Liver (tissue), 8 donors: ENCODE measurements at regions not wholly inside any gene's neighbourhood (a gene's known extent, or its start where the extent isn't known, plus 50 kb on each side); places are given as distances from the start of the nearest gene placed in this dataset.

ENCODE experiments used
- DNase-seq: peaks from one replicate; pipeline ENCODE4 v3.0.0-alpha.2; 2017; ENCODE audit warnings: low spot score
- H3K27ac ChIP-seq, 2 donors: one replicate each; pipeline ENCODE4 v1.7.0; 2013; ENCODE audit warnings: inconsistent platforms in 2 of 2, low read length in 2 of 2, control low read depth in 1 of 2, low read depth in 1 of 2, mild to moderate bottlenecking in 1 of 2
- H3K27me3 ChIP-seq, 4 donors: one replicate each; pipeline versions ENCODE4 v1.6.1 to v1.7.0; 2013; ENCODE audit warnings: low read length in 3 of 4, inconsistent platforms in 1 of 4, mild to moderate bottlenecking in 1 of 4, moderate library complexity in 1 of 4; ENCODE audit not compliant: control insufficient read depth in 4 of 4, insufficient read depth in 4 of 4
- H3K36me3 ChIP-seq, 4 donors: one replicate each; pipeline versions ENCODE4 v1.6.1 to v1.7.0; 2013; ENCODE audit warnings: low read length in 3 of 4, mild to moderate bottlenecking in 3 of 4, low read depth in 1 of 4, moderate library complexity in 1 of 4; ENCODE audit not compliant: control insufficient read depth in 4 of 4, insufficient read depth in 3 of 4
- H3K4me1 ChIP-seq, 4 donors: one replicate each; pipeline versions ENCODE4 v1.6.1 to v1.7.0; 2013; ENCODE audit warnings: low read length in 3 of 4, mild to moderate bottlenecking in 3 of 4, moderate library complexity in 1 of 4; ENCODE audit not compliant: control insufficient read depth in 4 of 4, insufficient read depth in 4 of 4
- H3K4me3 ChIP-seq, 3 donors: one replicate each; pipeline versions ENCODE4 v1.6.1 to v1.7.0; 2013; ENCODE audit warnings: low read length in 3 of 3, control low read depth in 1 of 3, low read depth in 1 of 3, mild to moderate bottlenecking in 1 of 3
- H3K9ac ChIP-seq, 2 donors: one replicate each; pipeline ENCODE4 v1.7.0; 2013; ENCODE audit warnings: low read length in 2 of 2, mild to moderate bottlenecking in 2 of 2, moderate library complexity in 2 of 2, control low read depth in 1 of 2, low read depth in 1 of 2
- H3K9me3 ChIP-seq, 4 donors: one replicate each; pipeline versions ENCODE4 v1.6.1 to v1.7.0; 2013; ENCODE audit warnings: low read length in 3 of 4; ENCODE audit not compliant: control insufficient read depth in 4 of 4
- ATF3 ChIP-seq: IDR thresholded peaks from 2 replicates; pipeline ENCODE4 v1.6.1; 2016; ENCODE audit warnings: antibody characterized with exemption
- FOXA2 ChIP-seq: IDR thresholded peaks from 2 replicates; pipeline ENCODE4 v1.6.1; 2016; ENCODE audit warnings: antibody characterized with exemption
- GABPA ChIP-seq, 2 donors: IDR thresholded peaks in 1 of 2; conservative IDR thresholded peaks in 1 of 2; 2 replicates each; pipeline ENCODE4 v1.6.1; 2016; ENCODE audit warnings: antibody characterized with exemption in 2 of 2, mild to moderate bottlenecking in 1 of 2, moderate library complexity in 1 of 2
- HNF4G ChIP-seq: IDR thresholded peaks from 2 replicates; pipeline ENCODE4 v1.6.1; 2016; ENCODE audit warnings: antibody characterized with exemption
- JUND ChIP-seq, 2 donors: IDR thresholded peaks; 2 replicates each; pipeline ENCODE4 v1.6.1; 2016; ENCODE audit warnings: antibody characterized with exemption in 2 of 2
- NR2F2 ChIP-seq: IDR thresholded peaks from 2 replicates; pipeline ENCODE4 v1.6.1; 2016; ENCODE audit warnings: antibody characterized with exemption
- RAD21 ChIP-seq, 2 donors: IDR thresholded peaks; 2 replicates each; pipeline ENCODE4 v1.6.1; 2016; ENCODE audit warnings: antibody characterized with exemption in 2 of 2, mild to moderate bottlenecking in 2 of 2
- RXRA ChIP-seq, 2 donors: IDR thresholded peaks; 2 replicates each; pipeline ENCODE4 v1.6.1; 2017 to 2018; ENCODE audit warnings: antibody characterized with exemption in 2 of 2, mild to moderate bottlenecking in 1 of 2
- SP1 ChIP-seq: IDR thresholded peaks from 2 replicates; pipeline ENCODE4 v1.6.1; 2018; ENCODE audit warnings: antibody characterized with exemption, mild to moderate bottlenecking
- YY1 ChIP-seq: IDR thresholded peaks from 2 replicates; pipeline ENCODE4 v1.6.1; 2016; ENCODE audit warnings: antibody characterized with exemption, mild to moderate bottlenecking
- ZBTB33 ChIP-seq: IDR thresholded peaks from 2 replicates; pipeline ENCODE4 v1.6.1; 2016; ENCODE audit warnings: antibody characterized with exemption
- WGBS: extraction: QIAGEN DNeasy Blood & Tissue Kit; methylation state at CpG from one replicate; pipeline ENCODE4 v1.1.7; 2013; 5-methylcytosine and 5-hydroxymethylcytosine counted together
- TF ChIP-seq, protein P1 (sequence below): fragments of 150-350 bp; IDR thresholded peaks from 2 replicates; pipeline ENCODE4 v1.5.1; 2017; ENCODE audit warnings: improper control_type of control experiment, low read depth, low read length; ENCODE audit not compliant: missing input control
- donor health status: healthy.
- donor health status: healthy.
- donor health status: healthy.
- donor health status: healthy.
- donor health status: healthy.

DNA sequence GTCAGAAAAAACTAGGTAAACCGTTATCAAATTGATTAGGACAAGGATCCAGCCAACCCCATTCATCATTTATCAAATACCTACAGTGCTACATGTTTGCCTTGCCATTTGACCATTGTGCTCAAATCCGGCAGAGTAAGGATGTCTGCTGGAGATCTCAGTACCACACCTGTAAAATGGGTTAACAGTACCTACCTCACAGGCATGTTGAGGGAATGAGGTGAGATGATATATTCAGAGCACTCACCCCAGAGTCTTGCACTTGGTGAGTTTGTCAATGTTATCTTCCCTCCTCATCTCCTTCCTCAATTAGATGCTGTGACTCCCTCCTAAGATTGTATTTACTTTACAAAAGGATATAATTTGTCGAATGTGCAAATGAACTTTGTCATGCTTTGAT is 54.5 kb upstream of the DSP start:
- no peaks in the 10 kb centered on the region for H3K27me3 ChIP-seq
- no peaks in the 10 kb centered on the region for H3K4me1 ChIP-seq
- H3K36me3 ChIP-seq = no peaks in the 10 kb centered on the region
- TF ChIP-seq SP1 (no peak), ZBTB33 (no peak), NR2F2 (no peak), JUND (IDR thresholded peaks at IDR 0.05) (no peak), YY1 (no peak), FOXA2 (no peak), RXRA (IDR thresholded peaks at IDR 0.05) (no peak), RAD21 (IDR thresholded peaks at IDR 0.05) (no peak)
- DNase-seq = no peak
- no peaks in the 10 kb centered on the region for H3K9me3 ChIP-seq
- no peak overlapping the region for H3K27ac ChIP-seq
- 84% methylated on average over 3 of the region's 3 CpGs for WGBS
- H3K4me3 ChIP-seq = no peak overlapping the region
- no peak overlapping the region for H3K9ac ChIP-seq

DNA sequence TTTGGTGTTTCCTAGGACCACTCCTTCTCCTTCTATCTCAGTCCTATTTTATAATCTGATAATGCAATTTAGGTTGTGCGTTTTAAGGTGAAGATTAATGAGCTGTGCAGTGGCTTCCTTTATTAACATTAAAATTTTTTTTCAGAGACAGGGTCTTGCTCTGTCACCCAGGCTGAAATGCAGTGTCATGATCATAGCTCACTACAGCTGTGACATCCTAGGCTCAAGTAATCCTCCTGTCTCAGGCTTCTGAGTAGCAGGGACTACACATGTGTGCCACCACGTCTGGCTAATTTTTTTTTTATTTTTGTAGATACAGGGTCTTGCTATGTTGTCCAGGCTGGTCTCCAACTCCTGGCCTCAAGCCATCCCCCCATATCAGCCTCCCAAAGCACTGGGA is 53.0 kb upstream of the DSP start:
- Histone ChIP-seq H3K4me3 (no peak overlapping the region), H3K27me3 (no peaks in the 10 kb centered on the region), H3K36me3 (no peaks in the 10 kb centered on the region), H3K9ac (no peak overlapping the region), H3K4me1 (no peaks in the 10 kb centered on the region), H3K27ac (no peak overlapping the region), H3K9me3 (no peaks in the 10 kb centered on the region)
- 82% methylated on average over 2 of the region's 2 CpGs for WGBS
- TF ChIP-seq GABPA (IDR thresholded peaks at IDR 0.05 in 1 of 2, conservative IDR thresholded peaks at IDR 0.05 in 1 of 2) = no peak
- no peak for DNase-seq

GRCh38 chr6:7489376-7489775 is 52.1 kb upstream of the DSP start:
- 86% methylated on average over 2 of the region's 2 CpGs for WGBS

More at GRCh38 chr6:7489376-7489775, 52.1 kb upstream of the DSP start:
- Histone ChIP-seq H3K9me3 (no peaks in the 10 kb centered on the region), H3K36me3 (no peaks in the 10 kb centered on the region), H3K27ac (no peak overlapping the region), H3K9ac (no peak overlapping the region), H3K4me1 (no peaks in the 10 kb centered on the region), H3K27me3 (no peaks in the 10 kb centered on the region), H3K4me3 (no peak overlapping the region)
- DNase-seq = no peak
- TF ChIP-seq RAD21 (IDR thresholded peaks at IDR 0.05) (no peak), ZBTB33 (no peak), JUND (IDR thresholded peaks at IDR 0.05) (no peak), ATF3 (no peak), HNF4G (no peak), RXRA (IDR thresholded peaks at IDR 0.05) (no peak)
- TF ChIP-seq, protein P1, sequence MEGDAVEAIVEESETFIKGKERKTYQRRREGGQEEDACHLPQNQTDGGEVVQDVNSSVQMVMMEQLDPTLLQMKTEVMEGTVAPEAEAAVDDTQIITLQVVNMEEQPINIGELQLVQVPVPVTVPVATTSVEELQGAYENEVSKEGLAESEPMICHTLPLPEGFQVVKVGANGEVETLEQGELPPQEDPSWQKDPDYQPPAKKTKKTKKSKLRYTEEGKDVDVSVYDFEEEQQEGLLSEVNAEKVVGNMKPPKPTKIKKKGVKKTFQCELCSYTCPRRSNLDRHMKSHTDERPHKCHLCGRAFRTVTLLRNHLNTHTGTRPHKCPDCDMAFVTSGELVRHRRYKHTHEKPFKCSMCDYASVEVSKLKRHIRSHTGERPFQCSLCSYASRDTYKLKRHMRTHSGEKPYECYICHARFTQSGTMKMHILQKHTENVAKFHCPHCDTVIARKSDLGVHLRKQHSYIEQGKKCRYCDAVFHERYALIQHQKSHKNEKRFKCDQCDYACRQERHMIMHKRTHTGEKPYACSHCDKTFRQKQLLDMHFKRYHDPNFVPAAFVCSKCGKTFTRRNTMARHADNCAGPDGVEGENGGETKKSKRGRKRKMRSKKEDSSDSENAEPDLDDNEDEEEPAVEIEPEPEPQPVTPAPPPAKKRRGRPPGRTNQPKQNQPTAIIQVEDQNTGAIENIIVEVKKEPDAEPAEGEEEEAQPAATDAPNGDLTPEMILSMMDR = no peak
